ENCODE measurements at regions not wholly inside any gene's neighbourhood (a gene's known extent, or its start where the extent isn't known, plus 50 kb on each side); places are given as distances from the start of the nearest gene placed in this dataset.

- TF ChIP-seq CTCF (IDR thresholded peaks at IDR 0.05) (no peak), POLR2A (IDR thresholded peaks at IDR 0.05) (no peak)
Measured at GRCh38 chr12:76198839-76199238, 114.4 kb upstream of the NAP1L1 start.

All from thyroid gland (tissue), 4 donors.